Parathyroid adenoma (tissue), 2 donors: ENCODE measurements at regions not wholly inside any gene's neighbourhood (a gene's known extent, or its start where the extent isn't known, plus 50 kb on each side); places are given as distances from the start of the nearest gene placed in this dataset.
"Not testable (repeated sequence)": the region's sequence is repeated elsewhere in the genome, so short reads cannot be mapped to it uniquely, and the experiment has no call there.

ENCODE experiments used
- H2AFZ ChIP-seq: fragments of 300-600 bp; sonication (generic); one replicate; pipeline ENCODE4 v1.7.0; 2017; ENCODE audit warnings: antibody characterized with exemption, mild to moderate bottlenecking
- H3K27ac ChIP-seq: fragments of 300-600 bp; sonication (generic); one replicate; pipeline ENCODE4 v1.7.0; 2017
- H3K27me3 ChIP-seq: fragments of 300-600 bp; sonication (generic); one replicate; pipeline ENCODE4 v1.7.0; 2017; ENCODE audit warnings: low read length; ENCODE audit not compliant: control insufficient read depth, insufficient read depth
- H3K36me3 ChIP-seq: fragments of 300-600 bp; sonication (generic); one replicate; pipeline ENCODE4 v1.7.0; 2017; ENCODE audit warnings: low read length; ENCODE audit not compliant: control insufficient read depth, insufficient read depth
- H3K4me1 ChIP-seq: fragments of 300-600 bp; sonication (generic); one replicate; pipeline ENCODE4 v1.7.0; 2017; ENCODE audit warnings: control low read depth
- H3K4me2 ChIP-seq: fragments of 300-600 bp; sonication (generic); one replicate; pipeline ENCODE4 v1.7.0; 2017; ENCODE audit warnings: low read length
- H3K4me3 ChIP-seq: fragments of 300-600 bp; sonication (generic); one replicate; pipeline ENCODE4 v1.7.0; 2017; ENCODE audit warnings: low read depth, low read length
- H3K79me2 ChIP-seq: fragments of 300-600 bp; sonication (generic); one replicate; pipeline ENCODE4 v1.7.0; 2017; ENCODE audit warnings: control low read depth
- H3K9ac ChIP-seq: fragments of 300-600 bp; sonication (generic); one replicate; pipeline ENCODE4 v1.7.0; 2017; ENCODE audit warnings: mild to moderate bottlenecking
- H3K9me3 ChIP-seq: fragments of 300-600 bp; sonication (generic); one replicate; pipeline ENCODE4 v1.7.0; 2017; ENCODE audit warnings: low read length; ENCODE audit not compliant: control insufficient read depth
- CTCF ChIP-seq: fragments of 300-600 bp; sonication (generic); IDR thresholded peaks from one replicate; pipeline ENCODE4 v1.7.0; 2017; ENCODE audit warnings: antibody characterized with exemption, mild to moderate bottlenecking
- donor health status: primary hyperparathyroidism.

DNA sequence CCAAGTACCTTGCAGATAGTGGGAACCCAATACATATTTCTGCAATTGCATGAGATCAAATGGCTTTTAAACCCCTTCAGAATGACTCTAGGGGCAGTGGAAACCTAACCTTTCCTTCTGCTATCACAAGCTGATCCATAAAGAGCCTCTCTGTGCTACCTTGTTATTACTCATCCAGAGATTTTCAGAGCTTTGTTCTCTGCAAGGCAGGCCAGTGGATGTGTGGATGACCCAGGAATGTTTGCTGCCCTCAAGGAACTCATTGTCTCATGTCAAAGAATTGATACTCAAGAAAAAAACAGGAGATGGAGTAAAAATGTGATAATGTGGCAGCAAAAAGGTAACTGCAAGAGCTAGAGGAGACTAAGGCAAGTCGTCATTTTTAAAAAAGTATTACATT is 164.1 kb downstream of the HMHB1 start:
- Histone ChIP-seq H3K4me3 (no peak overlapping the region), H2AFZ (no peak overlapping the region), H3K9ac (no peak overlapping the region), H3K4me1 (no peaks in the 10 kb centered on the region), H3K4me2 (no peak overlapping the region), H3K9me3 (no peaks in the 10 kb centered on the region), H3K27me3 (no peaks in the 10 kb centered on the region), H3K36me3 (no peaks in the 10 kb centered on the region), H3K27ac (no peak overlapping the region), H3K79me2 (no peaks in the 10 kb centered on the region)
- no peak for TF ChIP-seq CTCF

GRCh38 chr5:143977891-143978461 is 166.0 kb downstream of the HMHB1 start:
- Histone ChIP-seq H3K27me3 (no peaks in the 10 kb centered on the region), H3K4me2 (no peak overlapping the region), H2AFZ (no peak overlapping the region), H3K4me1 (no peaks in the 10 kb centered on the region), H3K9me3 (no peaks in the 10 kb centered on the region), H3K27ac (no peak overlapping the region), H3K79me2 (no peaks in the 10 kb centered on the region), H3K36me3 (no peaks in the 10 kb centered on the region), H3K9ac (no peak overlapping the region), H3K4me3 (no peak overlapping the region)
- TF ChIP-seq CTCF: no peak

GRCh38 chr5:143979044-143979690 is 167.2 kb downstream of the HMHB1 start:
- Histone ChIP-seq H3K4me3 (no peak overlapping the region), H3K4me2 (no peak overlapping the region), H3K79me2 (no peaks in the 10 kb centered on the region), H3K9ac (no peak overlapping the region), H3K9me3 (no peaks in the 10 kb centered on the region), H3K36me3 (no peaks in the 10 kb centered on the region), H3K4me1 (no peaks in the 10 kb centered on the region), H2AFZ (no peak overlapping the region), H3K27ac (no peak overlapping the region), H3K27me3 (no peaks in the 10 kb centered on the region)
- no peak for TF ChIP-seq CTCF

- H3K9me3 ChIP-seq: no peaks in the 10 kb centered on the region
- H3K4me3 ChIP-seq: no peak overlapping the region
- no peak overlapping the region for H3K4me2 ChIP-seq
- no peaks in the 10 kb centered on the region for H3K27me3 ChIP-seq
- H3K36me3 ChIP-seq: no peaks in the 10 kb centered on the region
- TF ChIP-seq CTCF: no peak
- no peaks in the 10 kb centered on the region for H3K4me1 ChIP-seq
- H3K9ac ChIP-seq: no peak overlapping the region
- H2AFZ ChIP-seq: no peak overlapping the region
- H3K79me2 ChIP-seq: no peaks in the 10 kb centered on the region
- H3K27ac ChIP-seq: no peak overlapping the region
These were observed 168.5 kb downstream of the HMHB1 start for GRCh38 chr5:143980506-143980905.

GRCh38 chr5:143982957-143983356 is 171.0 kb downstream of the HMHB1 start:
- not testable (repeated sequence) for H3K79me2 ChIP-seq, H2AFZ ChIP-seq, H3K4me1 ChIP-seq, H3K36me3 ChIP-seq, H3K27me3 ChIP-seq, H3K9me3 ChIP-seq, H3K27ac ChIP-seq, H3K9ac ChIP-seq, H3K4me2 ChIP-seq, H3K4me3 ChIP-seq
